GM23248 (cell line): ENCODE measurements at regions not wholly inside any gene's neighbourhood (a gene's known extent, or its start where the extent isn't known, plus 50 kb on each side); places are given as distances from the start of the nearest gene placed in this dataset.

Experiments used
- EZH2 ChIP-seq: fragments of 200-600 bp; sonication (generic); IDR thresholded peaks from 2 replicates; pipeline ENCODE4 v1.6.1; 2018; ENCODE audit warnings: antibody characterized with exemption, mild to moderate bottlenecking; ENCODE audit not compliant: insufficient read depth, poor library complexity, severe bottlenecking
- EZH2phosphoT487 ChIP-seq: fragments of 200-600 bp; sonication (generic); IDR thresholded peaks from 2 replicates; pipeline ENCODE4 v1.6.1; 2018; ENCODE audit warnings: antibody characterized with exemption, moderate library complexity, mild to moderate bottlenecking, low read depth; ENCODE audit not compliant: insufficient read depth

GRCh38 chr12:91478500-91478899, 295.9 kb upstream of the DCN start:
- no peak for TF ChIP-seq EZH2
- TF ChIP-seq EZH2phosphoT487 = no peak
